CD4-positive, CD25-positive, alpha-beta regulatory T cell (primary cell): ENCODE measurements at regions not wholly inside any gene's neighbourhood (a gene's known extent, or its start where the extent isn't known, plus 50 kb on each side); places are given as distances from the start of the nearest gene placed in this dataset.
"Not testable (repeated sequence)": the region's sequence is repeated elsewhere in the genome, so short reads cannot be mapped to it uniquely, and the experiment has no call there.

Experiments used
- ATAC-seq, 2 donors: fragments of 150-1000 bp; cut with Tn5 transposase; one replicate each; pipeline ENCODE4 v1.10.0; 2021; ENCODE audit warnings: low read depth in 2 of 2, moderate number of reproducible peaks in 2 of 2, moderate library complexity in 1 of 2
- DNase-seq, 3 donors: peaks; one replicate each; pipeline versions ENCODE4 v3.0.0 to v3.0.0-alpha.2; 2012 to 2022; ENCODE audit warnings: mixed read lengths in 1 of 3
- H3K27ac ChIP-seq: one replicate; pipeline ENCODE4 v1.7.0; 2013; ENCODE audit warnings: mild to moderate bottlenecking, low read length; ENCODE audit not compliant: insufficient read depth, poor library complexity, severe bottlenecking
- H3K27me3 ChIP-seq: one replicate; pipeline ENCODE4 v1.7.0; 2013; ENCODE audit warnings: low read length; ENCODE audit not compliant: control insufficient read depth, insufficient read depth
- H3K36me3 ChIP-seq: one replicate; pipeline ENCODE4 v1.7.0; 2013; ENCODE audit warnings: mild to moderate bottlenecking, low read length, moderate library complexity; ENCODE audit not compliant: control insufficient read depth, insufficient read depth
- H3K4me1 ChIP-seq: 2 replicates; pipeline ENCODE4 v1.7.0; 2013; ENCODE audit warnings: mild to moderate bottlenecking, low read length; ENCODE audit not compliant: insufficient read depth, control insufficient read depth, poor library complexity, severe bottlenecking
- H3K4me3 ChIP-seq: one replicate; pipeline ENCODE4 v1.7.0; 2013; ENCODE audit warnings: low read depth, mild to moderate bottlenecking, low read length, moderate library complexity
- H3K9me3 ChIP-seq, 2 experiments: 1 replicate in 1 of 2; 2 replicates in 1 of 2; pipeline ENCODE4 v1.7.0; 2013; ENCODE audit warnings: low read length in 2 of 2, mild to moderate bottlenecking in 1 of 2, moderate library complexity in 1 of 2; ENCODE audit not compliant: control insufficient read depth in 2 of 2
- H3K27ac Mint-ChIP-seq, 3 donors: one replicate each; pipeline ENCODE4 v1.8.0; 2020 to 2022; ENCODE audit warnings: mild to moderate bottlenecking in 3 of 3, mixed read lengths in 3 of 3, moderate library complexity in 2 of 3
- H3K27me3 Mint-ChIP-seq: one replicate; pipeline ENCODE4 v1.8.0; 2022; ENCODE audit warnings: mild to moderate bottlenecking, mixed read lengths
- H3K36me3 Mint-ChIP-seq: one replicate; pipeline ENCODE4 v1.8.0; 2020; ENCODE audit warnings: mixed read lengths
- H3K4me1 Mint-ChIP-seq, 4 donors: one replicate each; pipeline ENCODE4 v1.8.0; 2020 to 2022; ENCODE audit warnings: mixed read lengths in 4 of 4, mild to moderate bottlenecking in 1 of 4
- H3K4me3 Mint-ChIP-seq, 4 donors: one replicate each; pipeline ENCODE4 v1.8.0; 2020 to 2022; ENCODE audit warnings: mild to moderate bottlenecking in 4 of 4, mixed read lengths in 4 of 4, moderate library complexity in 3 of 4
- H3K9me3 Mint-ChIP-seq, 7 donors: one replicate each; pipeline ENCODE4 v1.8.0; 2020 to 2022; ENCODE audit warnings: mixed read lengths in 7 of 7, mild to moderate bottlenecking in 3 of 7, moderate library complexity in 2 of 7

GRCh38 chr2:39836638-39837037 is 57.6 kb upstream of the THUMPD2 start:
- Histone ChIP-seq H3K27me3 (peaks cover 1% of the 10 kb centered on the region), H3K27ac (no peak overlapping the region), H3K9me3 (peaks cover 0 to 11% of the 10 kb centered on the region in 2 experiments), H3K36me3 (no peaks in the 10 kb centered on the region), H3K4me3 (no peak overlapping the region), H3K4me1 (no peaks in the 10 kb centered on the region)
- H3K9me3 Mint-ChIP-seq, result peaks cover 0 to 28% (median 10%) of the 10 kb centered on the region in 7 donors
- no peak overlapping the region for H3K27ac Mint-ChIP-seq
- DNase-seq (no peak), ATAC-seq (no peak)
- no peaks in the 10 kb centered on the region for H3K36me3 Mint-ChIP-seq
- peaks cover 26% of the 10 kb centered on the region for H3K27me3 Mint-ChIP-seq
- no peaks in the 10 kb centered on the region for H3K4me1 Mint-ChIP-seq
- H3K4me3 Mint-ChIP-seq, result no peak overlapping the region

GRCh38 chr2:39834426-39834825 is 55.4 kb upstream of the THUMPD2 start:
- Mint-ChIP-seq H3K9me3 (peaks cover 0 to 22% (median 10%) of the 10 kb centered on the region in 7 donors), H3K36me3 (no peaks in the 10 kb centered on the region), H3K4me3 (no peak overlapping the region), H3K4me1 (no peaks in the 10 kb centered on the region), H3K27me3 (peaks cover 23% of the 10 kb centered on the region), H3K27ac (no peak overlapping the region)
- ATAC-seq (no peak), DNase-seq (no peak)
- peaks cover 1% of the 10 kb centered on the region for H3K27me3 ChIP-seq
- no peaks in the 10 kb centered on the region for H3K4me1 ChIP-seq
- H3K36me3 ChIP-seq, result no peaks in the 10 kb centered on the region
- H3K9me3 ChIP-seq, result peaks cover 0 to 11% of the 10 kb centered on the region in 2 experiments
- no peak overlapping the region for H3K27ac ChIP-seq
- no peak overlapping the region for H3K4me3 ChIP-seq

GRCh38 chr2:39830610-39831009 is 51.6 kb upstream of the THUMPD2 start:
- H3K9me3 ChIP-seq, H3K36me3 Mint-ChIP-seq, H3K4me1 ChIP-seq, H3K4me3 ChIP-seq, H3K27ac Mint-ChIP-seq, H3K27me3 ChIP-seq, H3K27ac ChIP-seq, H3K4me1 Mint-ChIP-seq, DNase-seq, H3K9me3 Mint-ChIP-seq, H3K36me3 ChIP-seq, H3K4me3 Mint-ChIP-seq, ATAC-seq: not testable (repeated sequence)
- peaks cover 21% of the 10 kb centered on the region for H3K27me3 Mint-ChIP-seq
